ENCODE measurements at regions not wholly inside any gene's neighbourhood (a gene's known extent, or its start where the extent isn't known, plus 50 kb on each side); places are given as distances from the start of the nearest gene placed in this dataset.

- POLR2A ChIA-PET (ENCODE audit: partially characterized antibody) = no interaction called here
- DNase-seq = no peak
- H3K36me3 ChIP-seq (ENCODE audit: insufficient read depth, low read length) = no peaks in the 10 kb centered on the region
- H3K36me3 Mint-ChIP-seq = no peaks in the 10 kb centered on the region
- no peaks in the 10 kb centered on the region for H3K9me3 ChIP-seq (ENCODE audit: control insufficient read depth in 1 of 2, low read length in 2 of 2)
- intact Hi-C loops (cut with micrococcal nuclease) = no loop called here
- peaks cover 0 to 14% (median 4%) of the 10 kb centered on the region in 8 donors for H3K9me3 Mint-ChIP-seq
- H3K27ac Mint-ChIP-seq = no peak overlapping the region
- H3K4me3 ChIP-seq (ENCODE audit: low read length in 2 of 2) = no peak overlapping the region
- CTCF ChIA-PET (ENCODE audit: partially characterized antibody) = no interaction called here
- no peak overlapping the region for H3K27ac ChIP-seq (ENCODE audit: low read depth, low read length)
- H3K4me1 Mint-ChIP-seq = no peaks in the 10 kb centered on the region
- H3K27me3 ChIP-seq (ENCODE audit: insufficient read depth, low read length) = no peaks in the 10 kb centered on the region
- H3K4me1 ChIP-seq (ENCODE audit: insufficient read depth, low read length) = no peaks in the 10 kb centered on the region
- peaks cover 0 to 2% of the 10 kb centered on the region in 2 donors for H3K27me3 Mint-ChIP-seq
- no peak overlapping the region for H3K4me3 Mint-ChIP-seq
These were observed 217.2 kb upstream of the STXBP6 start for GRCh38 chr14:25267186-25267585.

- no peak for DNase-seq
- Mint-ChIP-seq H3K27ac (no peak overlapping the region), H3K4me1 (no peaks in the 10 kb centered on the region), H3K9me3 (peaks cover 0 to 4% (median 0%) of the 10 kb centered on the region in 8 donors), H3K36me3 (no peaks in the 10 kb centered on the region), H3K4me3 (no peak overlapping the region), H3K27me3 (no peaks in the 10 kb centered on the region)
- Histone ChIP-seq H3K36me3 (ENCODE audit: insufficient read depth, low read length) (no peaks in the 10 kb centered on the region), H3K9me3 (ENCODE audit: control insufficient read depth in 1 of 2, low read length in 2 of 2) (no peaks in the 10 kb centered on the region), H3K27me3 (ENCODE audit: insufficient read depth, low read length) (no peaks in the 10 kb centered on the region), H3K27ac (ENCODE audit: low read depth, low read length) (no peak overlapping the region), H3K4me1 (ENCODE audit: insufficient read depth, low read length) (no peaks in the 10 kb centered on the region), H3K4me3 (ENCODE audit: low read length in 2 of 2) (no peak overlapping the region)
- ChIA-PET CTCF (ENCODE audit: partially characterized antibody) (no interaction called here), POLR2A (ENCODE audit: partially characterized antibody) (no interaction called here)
- intact Hi-C loops (cut with micrococcal nuclease) = no loop called here
These were observed 209.5 kb upstream of the STXBP6 start for GRCh38 chr14:25259470-25259869.

- H3K4me3 Mint-ChIP-seq = no peak overlapping the region
- no peaks in the 10 kb centered on the region for H3K27me3 ChIP-seq (ENCODE audit: insufficient read depth, low read length)
- no peaks in the 10 kb centered on the region for H3K27me3 Mint-ChIP-seq
- H3K36me3 Mint-ChIP-seq = no peaks in the 10 kb centered on the region
- H3K9me3 Mint-ChIP-seq = peaks cover 0 to 2% (median 0%) of the 10 kb centered on the region in 8 donors
- H3K9me3 ChIP-seq (ENCODE audit: control insufficient read depth in 1 of 2, low read length in 2 of 2) = no peaks in the 10 kb centered on the region
- CTCF ChIA-PET (ENCODE audit: partially characterized antibody) = no interaction called here
- no peaks in the 10 kb centered on the region for H3K4me1 Mint-ChIP-seq
- no peak overlapping the region for H3K27ac Mint-ChIP-seq
- no peak overlapping the region for H3K27ac ChIP-seq (ENCODE audit: low read depth, low read length)
- POLR2A ChIA-PET (ENCODE audit: partially characterized antibody) = no interaction called here
- no peaks in the 10 kb centered on the region for H3K4me1 ChIP-seq (ENCODE audit: insufficient read depth, low read length)
- no peaks in the 10 kb centered on the region for H3K36me3 ChIP-seq (ENCODE audit: insufficient read depth, low read length)
- DNase-seq = no peak
- intact Hi-C loops (cut with micrococcal nuclease) = no loop called here
- no peak overlapping the region for H3K4me3 ChIP-seq (ENCODE audit: low read length in 2 of 2)
These were observed 202.8 kb upstream of the STXBP6 start for GRCh38 chr14:25252793-25253192.

- Histone ChIP-seq H3K4me3 (ENCODE audit: low read length in 2 of 2) (no peak overlapping the region), H3K9me3 (ENCODE audit: control insufficient read depth in 1 of 2, low read length in 2 of 2) (no peaks in the 10 kb centered on the region), H3K27me3 (ENCODE audit: insufficient read depth, low read length) (no peaks in the 10 kb centered on the region), H3K36me3 (ENCODE audit: insufficient read depth, low read length) (no peaks in the 10 kb centered on the region), H3K4me1 (ENCODE audit: insufficient read depth, low read length) (no peaks in the 10 kb centered on the region), H3K27ac (ENCODE audit: low read depth, low read length) (no peak overlapping the region)
- ChIA-PET POLR2A (ENCODE audit: partially characterized antibody) (no interaction called here), CTCF (ENCODE audit: partially characterized antibody) (no interaction called here)
- Mint-ChIP-seq H3K27ac (no peak overlapping the region), H3K27me3 (no peaks in the 10 kb centered on the region), H3K9me3 (peaks cover 0 to 6% (median 0%) of the 10 kb centered on the region in 8 donors), H3K36me3 (no peaks in the 10 kb centered on the region), H3K4me1 (no peaks in the 10 kb centered on the region), H3K4me3 (no peak overlapping the region)
- no peak for DNase-seq
- intact Hi-C loops (cut with micrococcal nuclease) = no loop called here
These were observed 200.6 kb upstream of the STXBP6 start for GRCh38 chr14:25250516-25250915.

GRCh38 chr14:25247609-25248008, 197.7 kb upstream of the STXBP6 start:
- Histone ChIP-seq H3K27me3 (ENCODE audit: insufficient read depth, low read length) (no peaks in the 10 kb centered on the region), H3K36me3 (ENCODE audit: insufficient read depth, low read length) (no peaks in the 10 kb centered on the region), H3K4me3 (ENCODE audit: low read length in 2 of 2) (no peak overlapping the region), H3K9me3 (ENCODE audit: control insufficient read depth in 1 of 2, low read length in 2 of 2) (no peaks in the 10 kb centered on the region), H3K27ac (ENCODE audit: low read depth, low read length) (no peak overlapping the region), H3K4me1 (ENCODE audit: insufficient read depth, low read length) (no peaks in the 10 kb centered on the region)
- Mint-ChIP-seq H3K4me1 (no peaks in the 10 kb centered on the region), H3K9me3 (peaks cover 0 to 6% (median 3%) of the 10 kb centered on the region in 8 donors), H3K36me3 (no peaks in the 10 kb centered on the region), H3K27ac (no peak overlapping the region), H3K4me3 (no peak overlapping the region), H3K27me3 (no peaks in the 10 kb centered on the region)
- ChIA-PET CTCF (ENCODE audit: partially characterized antibody) (no interaction called here), POLR2A (ENCODE audit: partially characterized antibody) (no interaction called here)
- intact Hi-C loops (cut with micrococcal nuclease) = no loop called here
- DNase-seq = no peak

- Mint-ChIP-seq H3K4me1 (no peaks in the 10 kb centered on the region), H3K27me3 (no peaks in the 10 kb centered on the region), H3K36me3 (no peaks in the 10 kb centered on the region), H3K9me3 (peaks cover 0 to 6% (median 3%) of the 10 kb centered on the region in 8 donors), H3K27ac (no peak overlapping the region), H3K4me3 (no peak overlapping the region)
- ChIA-PET CTCF (ENCODE audit: partially characterized antibody) (no interaction called here), POLR2A (ENCODE audit: partially characterized antibody) (no interaction called here)
- H3K36me3 ChIP-seq (ENCODE audit: insufficient read depth, low read length) = no peaks in the 10 kb centered on the region
- no peaks in the 10 kb centered on the region for H3K4me1 ChIP-seq (ENCODE audit: insufficient read depth, low read length)
- H3K27me3 ChIP-seq (ENCODE audit: insufficient read depth, low read length) = no peaks in the 10 kb centered on the region
- intact Hi-C loops (cut with micrococcal nuclease) = no loop called here
- H3K4me3 ChIP-seq (ENCODE audit: low read length in 2 of 2) = no peak overlapping the region
- no peak overlapping the region for H3K27ac ChIP-seq (ENCODE audit: low read depth, low read length)
- no peaks in the 10 kb centered on the region for H3K9me3 ChIP-seq (ENCODE audit: control insufficient read depth in 1 of 2, low read length in 2 of 2)
- no peak for DNase-seq
These were observed 196.8 kb upstream of the STXBP6 start for GRCh38 chr14:25246751-25247150.

- ChIA-PET POLR2A (ENCODE audit: partially characterized antibody) (no interaction called here), CTCF (ENCODE audit: partially characterized antibody) (no interaction called here)
- H3K27me3 ChIP-seq (ENCODE audit: insufficient read depth, low read length) = no peaks in the 10 kb centered on the region
- DNase-seq = no peak
- Mint-ChIP-seq H3K4me3 (no peak overlapping the region), H3K9me3 (peaks cover 0 to 4% (median 0%) of the 10 kb centered on the region in 8 donors), H3K4me1 (no peaks in the 10 kb centered on the region), H3K36me3 (no peaks in the 10 kb centered on the region), H3K27ac (no peak overlapping the region), H3K27me3 (no peaks in the 10 kb centered on the region)
- no peaks in the 10 kb centered on the region for H3K4me1 ChIP-seq (ENCODE audit: insufficient read depth, low read length)
- intact Hi-C loops (cut with micrococcal nuclease) = no loop called here
- H3K4me3 ChIP-seq (ENCODE audit: low read length in 2 of 2) = no peak overlapping the region
- no peaks in the 10 kb centered on the region for H3K36me3 ChIP-seq (ENCODE audit: insufficient read depth, low read length)
- no peaks in the 10 kb centered on the region for H3K9me3 ChIP-seq (ENCODE audit: control insufficient read depth in 1 of 2, low read length in 2 of 2)
- H3K27ac ChIP-seq (ENCODE audit: low read depth, low read length) = no peak overlapping the region
These were observed 189.2 kb upstream of the STXBP6 start for GRCh38 chr14:25239170-25239569.

GRCh38 chr14:25237845-25238244, 187.9 kb upstream of the STXBP6 start:
- Histone ChIP-seq H3K4me3 (ENCODE audit: low read length in 2 of 2) (no peak overlapping the region), H3K9me3 (ENCODE audit: control insufficient read depth in 1 of 2, low read length in 2 of 2) (no peaks in the 10 kb centered on the region), H3K36me3 (ENCODE audit: insufficient read depth, low read length) (no peaks in the 10 kb centered on the region), H3K27ac (ENCODE audit: low read depth, low read length) (no peak overlapping the region), H3K4me1 (ENCODE audit: insufficient read depth, low read length) (no peaks in the 10 kb centered on the region), H3K27me3 (ENCODE audit: insufficient read depth, low read length) (no peaks in the 10 kb centered on the region)
- ChIA-PET CTCF (ENCODE audit: partially characterized antibody) (no interaction called here), POLR2A (ENCODE audit: partially characterized antibody) (no interaction called here)
- Mint-ChIP-seq H3K27ac (no peak overlapping the region), H3K4me3 (no peak overlapping the region), H3K9me3 (peaks cover 0 to 4% (median 0%) of the 10 kb centered on the region in 8 donors), H3K27me3 (peaks cover 0 to 2% of the 10 kb centered on the region in 2 donors), H3K36me3 (no peaks in the 10 kb centered on the region), H3K4me1 (peaks cover 0 to 2% (median under 1%) of the 10 kb centered on the region in 4 donors)
- DNase-seq = no peak
- intact Hi-C loops (cut with micrococcal nuclease) = no loop called here

Data from CD4-positive, alpha-beta memory T cell (primary cell).